GM19324 (cell line): ENCODE measurements at regions not wholly inside any gene's neighbourhood (a gene's known extent, or its start where the extent isn't known, plus 50 kb on each side); places are given as distances from the start of the nearest gene placed in this dataset.

Source experiments
- ATAC-seq: cut with Tn5 transposase; IDR thresholded peaks from one replicate; pipeline ENCODE4 v1.9.1; 2021; ENCODE audit warnings: mild to moderate bottlenecking, moderate library complexity; ENCODE audit not compliant: unreplicated experiment, low FRiP score

GRCh38 chrX:36913551-36913950 lies 94.6 kb upstream of the FAM47C start:
- no peak for ATAC-seq

DNA sequence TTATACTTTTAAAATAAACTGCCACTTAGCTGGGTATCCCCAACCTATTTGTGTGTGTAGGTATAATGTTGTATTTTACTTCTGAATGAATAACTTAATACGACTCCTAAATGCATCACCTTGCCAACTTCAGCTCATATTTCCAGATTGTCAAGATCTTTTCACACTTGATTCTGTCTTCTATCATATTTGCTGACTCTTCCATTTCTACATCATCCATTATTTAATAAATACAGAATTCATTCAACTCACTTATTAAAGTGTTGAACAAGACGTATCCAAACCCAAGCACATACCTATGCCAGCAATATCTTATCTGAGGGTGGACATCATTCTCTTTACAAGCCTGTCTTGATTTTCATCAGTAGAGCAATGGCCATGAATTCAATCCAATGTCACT lies 91.2 kb upstream of the FAM47C start:
- no peak for ATAC-seq

- ATAC-seq: no peak
Measured at GRCh38 chrX:36927712-36928111, 80.5 kb upstream of the FAM47C start.

GRCh38 chrX:36930491-36930890 lies 77.7 kb upstream of the FAM47C start:
- no peak for ATAC-seq

DNA sequence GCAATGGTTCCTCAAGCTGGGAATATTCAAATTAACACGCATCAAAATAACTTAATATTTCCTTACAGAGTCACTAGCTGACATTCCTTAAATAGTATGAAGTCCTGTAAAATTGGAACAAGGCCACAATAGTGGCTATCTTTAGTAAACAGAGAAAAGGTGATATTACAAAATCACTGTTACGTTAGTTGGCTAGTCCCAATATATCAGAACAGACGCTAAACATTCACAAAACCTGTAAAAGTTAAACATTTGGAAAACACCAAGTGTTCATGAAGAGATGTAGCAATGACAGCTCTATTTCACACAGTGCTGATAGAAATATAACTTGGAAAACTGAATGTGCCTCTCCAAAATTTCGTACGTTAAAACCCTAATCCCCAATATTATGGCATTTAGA lies 61.0 kb upstream of the FAM47C start:
- ATAC-seq: no peak

- ATAC-seq: no peak
Measured at GRCh38 chrX:36950495-36951253, 57.5 kb upstream of the FAM47C start.

GRCh38 chrX:36957425-36958328 lies 50.5 kb upstream of the FAM47C start:
- ATAC-seq: no peak
